HEK293 (cell line): ENCODE measurements at regions not wholly inside any gene's neighbourhood (a gene's known extent, or its start where the extent isn't known, plus 50 kb on each side); places are given as distances from the start of the nearest gene placed in this dataset.

Source experiments
- ZBTB20 ChIP-seq: fragments of 450-650 bp; formaldehyde crosslinking; IDR thresholded peaks from 2 replicates; pipeline ENCODE4 v1.5.1; 2016; ENCODE audit warnings: missing biosample characterization, missing genetic modification characterization
- ZNF10 ChIP-seq: fragments of 450-650 bp; formaldehyde crosslinking; IDR thresholded peaks from 2 replicates; pipeline ENCODE4 v1.5.1; 2017; ENCODE audit warnings: missing biosample characterization, missing genetic modification characterization
- ZNF510 ChIP-seq: fragments of 450-650 bp; formaldehyde crosslinking; IDR thresholded peaks from 2 replicates; pipeline ENCODE4 v1.5.1; 2018; ENCODE audit warnings: mild to moderate bottlenecking, missing genetic modification characterization, missing biosample characterization; ENCODE audit not compliant: insufficient replicate concordance
- ZNF629 ChIP-seq: fragments of 450-650 bp; formaldehyde crosslinking; IDR thresholded peaks from 2 replicates; pipeline ENCODE4 v1.5.1; 2017; ENCODE audit warnings: missing biosample characterization, missing genetic modification characterization

DNA sequence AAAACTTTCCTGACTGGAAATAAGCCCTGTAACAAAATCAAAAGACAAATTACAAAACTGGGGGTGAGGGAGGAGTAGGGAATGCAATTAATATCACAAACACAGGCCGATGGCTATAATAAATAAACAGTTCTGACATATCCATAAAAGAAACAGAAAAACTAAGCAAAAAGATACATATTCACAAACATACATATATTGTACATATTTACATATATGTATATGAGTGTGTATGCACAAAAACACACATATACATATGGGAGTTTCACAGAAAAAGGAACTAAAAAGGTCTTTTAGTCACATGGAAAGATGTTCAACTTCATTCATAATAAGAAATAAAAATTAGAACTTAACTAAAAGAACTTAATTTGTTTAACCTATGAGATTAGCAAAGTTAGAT is 292.7 kb downstream of the TFAP2A start:
- TF ChIP-seq ZBTB20 = no peak
- no peak for TF ChIP-seq ZNF10 (tag by site-specific recombination)
- TF ChIP-seq ZNF510 (tag by site-specific recombination) = no peak
- TF ChIP-seq ZNF629 (tag by site-specific recombination) = no peak
